ENCODE measurements at regions not wholly inside any gene's neighbourhood (a gene's known extent, or its start where the extent isn't known, plus 50 kb on each side); places are given as distances from the start of the nearest gene placed in this dataset.

DNA sequence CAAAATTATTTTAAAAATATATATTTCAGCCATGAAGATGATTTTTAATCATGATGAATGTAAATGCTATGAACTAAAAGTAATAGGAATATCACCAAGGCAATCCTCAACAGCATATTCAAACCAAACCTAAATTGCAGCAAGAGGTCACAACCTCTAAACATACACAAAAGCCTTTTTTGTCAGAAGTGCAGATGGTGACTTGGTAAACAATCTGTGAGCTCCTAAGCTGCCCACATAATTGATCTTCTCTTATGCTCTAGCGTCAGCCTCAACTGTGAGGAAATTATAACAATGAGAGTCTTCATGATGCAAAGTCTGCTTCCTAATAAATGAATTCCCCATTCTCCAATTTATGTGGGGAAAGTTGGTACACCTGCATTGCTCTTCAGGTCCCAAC lies 113.2 kb downstream of the TSN start:
- TF ChIP-seq, protein P1, sequence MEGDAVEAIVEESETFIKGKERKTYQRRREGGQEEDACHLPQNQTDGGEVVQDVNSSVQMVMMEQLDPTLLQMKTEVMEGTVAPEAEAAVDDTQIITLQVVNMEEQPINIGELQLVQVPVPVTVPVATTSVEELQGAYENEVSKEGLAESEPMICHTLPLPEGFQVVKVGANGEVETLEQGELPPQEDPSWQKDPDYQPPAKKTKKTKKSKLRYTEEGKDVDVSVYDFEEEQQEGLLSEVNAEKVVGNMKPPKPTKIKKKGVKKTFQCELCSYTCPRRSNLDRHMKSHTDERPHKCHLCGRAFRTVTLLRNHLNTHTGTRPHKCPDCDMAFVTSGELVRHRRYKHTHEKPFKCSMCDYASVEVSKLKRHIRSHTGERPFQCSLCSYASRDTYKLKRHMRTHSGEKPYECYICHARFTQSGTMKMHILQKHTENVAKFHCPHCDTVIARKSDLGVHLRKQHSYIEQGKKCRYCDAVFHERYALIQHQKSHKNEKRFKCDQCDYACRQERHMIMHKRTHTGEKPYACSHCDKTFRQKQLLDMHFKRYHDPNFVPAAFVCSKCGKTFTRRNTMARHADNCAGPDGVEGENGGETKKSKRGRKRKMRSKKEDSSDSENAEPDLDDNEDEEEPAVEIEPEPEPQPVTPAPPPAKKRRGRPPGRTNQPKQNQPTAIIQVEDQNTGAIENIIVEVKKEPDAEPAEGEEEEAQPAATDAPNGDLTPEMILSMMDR (IDR thresholded peaks at IDR 0.05; ENCODE audit: unreplicated experiment) = no peak
- Mint-ChIP-seq H3K36me3 (ENCODE audit: low read depth, unreplicated experiment) (peaks cover 3% of the 10 kb centered on the region), H3K27ac (ENCODE audit: unreplicated experiment) (no peak overlapping the region), H3K9me3 (ENCODE audit: unreplicated experiment) (no peaks in the 10 kb centered on the region), H3K4me3 (ENCODE audit: unreplicated experiment) (no peak overlapping the region), H3K4me1 (ENCODE audit: unreplicated experiment) (no peaks in the 10 kb centered on the region), H3K27me3 (ENCODE audit: unreplicated experiment) (peaks cover 7% of the 10 kb centered on the region)
- no peak for DNase-seq (ENCODE audit: low spot score)

DNA sequence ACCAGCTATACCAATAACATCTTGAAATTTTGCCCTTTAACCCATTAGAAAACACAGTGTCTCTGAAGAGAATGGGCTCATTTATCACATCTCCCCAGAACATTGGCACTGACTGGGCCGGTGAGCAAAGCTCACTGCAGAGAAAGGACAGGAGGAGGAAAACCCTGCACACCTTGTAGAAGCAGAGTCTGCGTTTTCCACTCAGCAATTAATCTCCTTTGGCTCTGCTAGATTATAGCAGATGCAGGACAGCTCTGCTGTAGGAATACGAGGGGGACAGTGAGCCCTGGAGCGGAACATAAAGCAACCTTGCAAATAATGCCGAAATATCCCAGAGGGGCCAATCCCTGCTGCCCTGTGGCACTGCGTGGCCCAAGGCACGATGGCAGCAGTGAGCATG lies 113.9 kb downstream of the TSN start:
- H3K4me3 Mint-ChIP-seq (ENCODE audit: unreplicated experiment) = no peak overlapping the region
- TF ChIP-seq, protein P1 (IDR thresholded peaks at IDR 0.05; ENCODE audit: unreplicated experiment) = no peak
- H3K36me3 Mint-ChIP-seq (ENCODE audit: low read depth, unreplicated experiment) = no peaks in the 10 kb centered on the region
- peaks cover 7% of the 10 kb centered on the region for H3K27me3 Mint-ChIP-seq (ENCODE audit: unreplicated experiment)
- no peaks in the 10 kb centered on the region for H3K4me1 Mint-ChIP-seq (ENCODE audit: unreplicated experiment)
- no peak for DNase-seq (ENCODE audit: low spot score)
- H3K27ac Mint-ChIP-seq (ENCODE audit: unreplicated experiment) = no peak overlapping the region
- H3K9me3 Mint-ChIP-seq (ENCODE audit: unreplicated experiment) = no peaks in the 10 kb centered on the region

DNA sequence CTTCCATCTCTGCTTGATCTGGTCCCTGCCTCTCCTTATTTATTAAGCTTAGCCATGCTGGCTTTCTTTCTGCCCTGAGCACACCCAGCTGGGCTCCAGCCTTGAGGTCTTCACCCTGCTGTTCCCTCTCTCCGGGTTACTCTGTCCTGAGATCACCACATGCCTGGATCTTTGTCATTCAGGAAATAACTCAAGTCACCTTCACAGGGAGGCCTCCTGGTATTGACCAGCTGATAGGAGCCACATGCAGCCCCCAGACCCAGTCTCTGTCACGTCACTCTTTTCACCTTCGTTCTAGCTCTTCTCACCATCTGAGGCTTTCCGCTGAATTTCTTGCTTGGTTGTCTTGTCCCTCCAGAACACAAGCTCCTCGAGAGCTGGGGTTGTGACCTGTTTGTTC lies 114.4 kb downstream of the TSN start:
- H3K36me3 Mint-ChIP-seq (ENCODE audit: low read depth, unreplicated experiment) = no peaks in the 10 kb centered on the region
- DNase-seq (ENCODE audit: low spot score) = no peak

GRCh38 chr2:121872651-121873050 lies 117.2 kb downstream of the TSN start:
- TF ChIP-seq, protein P1 (IDR thresholded peaks at IDR 0.05; ENCODE audit: unreplicated experiment) = no peak
- Mint-ChIP-seq H3K9me3 (ENCODE audit: unreplicated experiment) (no peaks in the 10 kb centered on the region), H3K4me1 (ENCODE audit: unreplicated experiment) (no peaks in the 10 kb centered on the region), H3K27me3 (ENCODE audit: unreplicated experiment) (peaks cover 10% of the 10 kb centered on the region), H3K36me3 (ENCODE audit: low read depth, unreplicated experiment) (no peaks in the 10 kb centered on the region), H3K27ac (ENCODE audit: unreplicated experiment) (no peak overlapping the region), H3K4me3 (ENCODE audit: unreplicated experiment) (no peak overlapping the region)
- no peak for DNase-seq (ENCODE audit: low spot score)

More for the DNA sequence above, 114.4 kb downstream of the TSN start:
- H3K4me3 Mint-ChIP-seq (ENCODE audit: unreplicated experiment) = no peak overlapping the region
- TF ChIP-seq, protein P1 (IDR thresholded peaks at IDR 0.05; ENCODE audit: unreplicated experiment) = no peak
- no peaks in the 10 kb centered on the region for H3K9me3 Mint-ChIP-seq (ENCODE audit: unreplicated experiment)
- H3K27ac Mint-ChIP-seq (ENCODE audit: unreplicated experiment) = no peak overlapping the region
- peaks cover 10% of the 10 kb centered on the region for H3K27me3 Mint-ChIP-seq (ENCODE audit: unreplicated experiment)
- no peaks in the 10 kb centered on the region for H3K4me1 Mint-ChIP-seq (ENCODE audit: unreplicated experiment)

DNA sequence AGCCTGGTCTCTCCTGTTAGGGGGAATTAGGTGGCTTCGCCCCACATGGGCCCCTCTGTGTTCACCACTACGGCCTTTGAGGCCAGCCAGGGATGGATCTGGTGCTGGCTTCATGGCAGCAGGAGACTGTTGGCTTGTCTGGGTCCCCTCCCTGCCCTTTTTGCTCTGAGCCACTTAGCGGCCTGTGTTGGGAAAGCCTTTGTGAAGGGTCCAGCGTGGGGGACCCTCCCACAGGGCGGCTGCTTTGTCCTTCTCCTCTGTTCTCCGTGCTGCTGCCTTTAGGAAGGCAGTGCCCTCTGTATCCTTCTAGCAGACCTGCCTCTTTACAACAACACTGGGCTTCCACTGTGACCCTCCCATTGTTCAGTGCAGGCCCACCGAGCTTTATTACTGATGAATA lies 118.4 kb downstream of the TSN start:
- no peak overlapping the region for H3K4me3 Mint-ChIP-seq (ENCODE audit: unreplicated experiment)
- TF ChIP-seq, protein P1 (IDR thresholded peaks at IDR 0.05; ENCODE audit: unreplicated experiment) = no peak
- no peaks in the 10 kb centered on the region for H3K36me3 Mint-ChIP-seq (ENCODE audit: low read depth, unreplicated experiment)
- no peak for DNase-seq (ENCODE audit: low spot score)
- H3K27ac Mint-ChIP-seq (ENCODE audit: unreplicated experiment) = no peak overlapping the region
- no peaks in the 10 kb centered on the region for H3K9me3 Mint-ChIP-seq (ENCODE audit: unreplicated experiment)
- H3K4me1 Mint-ChIP-seq (ENCODE audit: unreplicated experiment) = no peaks in the 10 kb centered on the region
- peaks cover 10% of the 10 kb centered on the region for H3K27me3 Mint-ChIP-seq (ENCODE audit: unreplicated experiment)

All from endothelial cell (in vitro differentiated cells).